NCI-H2227 (cell line): ENCODE measurements at regions not wholly inside any gene's neighbourhood (a gene's known extent, or its start where the extent isn't known, plus 50 kb on each side); places are given as distances from the start of the nearest gene placed in this dataset.

Experiments
- DNase-seq: peaks from one replicate; lab custom pipeline; 2025; ENCODE audit not compliant: unreplicated experiment; lab: John Stamatoyannopoulos, UW

- DNase-seq, result no peak
Measured at GRCh38 chr3:110070161-110070916, 733.0 kb upstream of the DPPA4 start.

- DNase-seq, result no peak
Measured at GRCh38 chr3:110074095-110074494, 736.7 kb upstream of the DPPA4 start.

DNA sequence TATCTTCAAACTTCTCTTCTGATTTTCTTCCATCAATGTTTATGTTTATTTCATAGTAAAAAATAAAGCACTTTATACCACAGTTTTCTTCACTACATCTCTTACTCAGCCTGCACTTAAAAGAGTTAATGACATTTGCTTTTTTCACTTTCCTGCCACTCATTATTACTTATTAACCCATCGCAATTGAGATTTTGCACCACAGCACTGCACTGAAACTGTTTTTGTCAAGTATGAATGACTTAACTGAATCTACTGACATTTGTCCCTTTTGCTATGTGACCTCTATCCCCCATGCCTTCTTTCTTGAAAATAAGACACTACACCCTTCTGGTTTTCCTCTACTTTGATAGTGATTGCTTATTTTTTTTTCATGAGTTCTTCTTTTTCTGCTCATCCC, 739.7 kb upstream of the DPPA4 start:
- no peak for DNase-seq

DNA sequence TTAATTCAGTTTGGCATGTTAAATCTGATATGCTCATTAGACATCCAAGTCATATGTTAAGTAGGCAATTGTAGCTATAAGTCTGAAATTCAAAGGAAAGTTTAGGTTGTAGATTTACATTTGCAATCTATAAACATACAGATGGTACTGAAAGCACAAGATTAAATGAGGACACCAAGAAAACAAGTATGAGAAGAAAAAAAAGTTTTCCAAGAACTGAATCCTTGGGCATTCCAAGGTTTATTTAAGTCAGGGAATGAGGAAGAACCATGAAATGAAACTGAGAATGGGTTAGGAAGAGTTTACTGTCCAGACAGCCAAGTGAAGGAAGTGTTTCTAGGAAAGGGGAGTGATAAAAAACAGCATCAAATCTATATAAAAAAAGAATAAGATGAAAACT, 756.1 kb upstream of the DPPA4 start:
- DNase-seq, result no peak

DNA sequence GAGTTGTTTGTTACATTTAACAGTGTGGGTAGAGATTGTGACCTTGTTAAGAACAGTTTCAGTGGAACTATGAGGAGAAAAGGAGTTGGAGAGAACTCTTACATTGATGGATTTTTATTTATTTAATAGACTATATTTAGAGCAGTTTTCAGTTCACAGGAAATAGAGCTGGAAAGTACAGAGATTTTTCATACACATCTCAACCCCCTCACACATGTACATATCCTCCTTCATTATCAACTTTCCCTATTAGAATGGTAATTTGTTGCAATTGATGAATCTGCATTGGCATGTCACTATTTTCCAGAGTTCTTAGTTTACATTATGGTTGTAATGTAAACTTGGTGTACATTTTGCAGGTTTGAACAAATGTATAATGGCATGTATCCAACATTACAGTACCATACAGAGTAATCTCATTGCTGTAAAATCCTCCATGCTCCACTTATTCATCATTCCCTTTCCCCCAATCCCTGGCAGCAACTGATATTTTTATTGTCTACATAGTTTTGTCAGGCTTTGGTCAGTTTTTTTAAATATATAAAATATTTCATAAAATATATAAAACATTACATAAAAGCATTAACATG, 756.6 kb upstream of the DPPA4 start:
- no peak for DNase-seq

DNA sequence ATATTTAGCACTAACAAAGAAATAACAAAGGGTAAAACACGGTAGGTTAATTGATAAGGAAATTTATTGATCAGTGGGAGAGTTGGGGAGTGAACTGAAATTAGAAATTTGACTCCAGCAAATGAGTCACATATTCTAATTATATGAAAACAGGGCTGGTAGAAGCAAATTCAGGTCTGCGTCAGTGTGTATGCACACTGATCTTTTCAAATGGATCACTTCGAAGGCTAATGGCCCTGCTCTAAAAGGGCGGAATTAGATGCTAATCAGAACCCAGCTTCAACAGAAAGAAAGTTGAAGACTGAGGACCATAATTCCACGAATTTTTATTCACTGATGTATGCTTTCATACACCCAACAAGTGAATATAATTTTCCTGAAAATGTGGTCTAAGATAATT, 762.4 kb upstream of the DPPA4 start:
- DNase-seq, result no peak

GRCh38 chr3:110101361-110101760, 764.0 kb upstream of the DPPA4 start:
- no peak for DNase-seq

- no peak for DNase-seq
Measured at GRCh38 chr3:110106805-110107204, 769.5 kb upstream of the DPPA4 start.

- no peak for DNase-seq
Measured at GRCh38 chr3:110123946-110124345, 786.6 kb upstream of the DPPA4 start.

DNA sequence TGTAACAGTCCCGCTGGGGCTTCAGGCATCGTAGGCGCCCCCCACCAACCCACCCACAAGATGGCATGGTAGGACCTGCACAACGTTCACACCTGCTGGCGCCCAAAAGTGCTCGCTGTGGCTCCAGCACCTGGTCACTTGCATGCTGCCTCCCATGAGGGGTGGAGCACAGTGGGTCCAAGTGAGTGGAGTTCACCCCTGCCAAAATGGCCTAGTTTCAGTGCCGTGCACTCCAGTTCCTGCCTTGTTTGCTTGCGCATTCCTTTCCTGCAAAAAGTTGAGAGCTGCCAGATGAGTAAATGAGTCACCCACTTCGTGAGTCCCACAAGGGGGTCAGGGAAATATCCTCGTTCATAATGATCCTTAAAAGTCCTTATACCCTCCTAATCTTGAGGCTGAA, 788.7 kb upstream of the DPPA4 start:
- DNase-seq, result no peak

GRCh38 chr3:110133971-110134370, 796.6 kb upstream of the DPPA4 start:
- DNase-seq, result no peak

DNA sequence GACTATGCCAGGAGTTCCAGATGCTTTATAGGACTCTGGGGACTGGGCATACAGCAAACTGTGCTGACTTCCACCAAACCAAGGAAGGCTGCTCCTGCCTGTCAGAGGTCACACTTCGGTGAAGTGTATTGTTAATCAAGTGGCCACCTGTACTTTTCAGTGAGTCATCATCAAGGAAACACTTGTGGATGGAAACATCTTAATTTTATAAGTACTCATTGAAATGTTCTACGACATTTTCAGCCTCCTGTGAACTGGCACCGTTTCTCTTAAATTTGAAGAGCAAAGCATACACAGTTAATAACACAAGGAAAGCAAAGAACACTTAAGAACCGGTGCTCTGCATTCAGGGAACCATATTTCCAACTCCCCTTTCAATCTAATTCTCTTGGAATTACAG, 801.7 kb upstream of the DPPA4 start:
- DNase-seq, result no peak

GRCh38 chr3:110139821-110140220, 802.5 kb upstream of the DPPA4 start:
- no peak for DNase-seq

- DNase-seq, result no peak
Measured at GRCh38 chr3:110149763-110150162, 812.4 kb upstream of the DPPA4 start.

GRCh38 chr3:110157221-110157620, 819.9 kb upstream of the DPPA4 start:
- no peak for DNase-seq

DNA sequence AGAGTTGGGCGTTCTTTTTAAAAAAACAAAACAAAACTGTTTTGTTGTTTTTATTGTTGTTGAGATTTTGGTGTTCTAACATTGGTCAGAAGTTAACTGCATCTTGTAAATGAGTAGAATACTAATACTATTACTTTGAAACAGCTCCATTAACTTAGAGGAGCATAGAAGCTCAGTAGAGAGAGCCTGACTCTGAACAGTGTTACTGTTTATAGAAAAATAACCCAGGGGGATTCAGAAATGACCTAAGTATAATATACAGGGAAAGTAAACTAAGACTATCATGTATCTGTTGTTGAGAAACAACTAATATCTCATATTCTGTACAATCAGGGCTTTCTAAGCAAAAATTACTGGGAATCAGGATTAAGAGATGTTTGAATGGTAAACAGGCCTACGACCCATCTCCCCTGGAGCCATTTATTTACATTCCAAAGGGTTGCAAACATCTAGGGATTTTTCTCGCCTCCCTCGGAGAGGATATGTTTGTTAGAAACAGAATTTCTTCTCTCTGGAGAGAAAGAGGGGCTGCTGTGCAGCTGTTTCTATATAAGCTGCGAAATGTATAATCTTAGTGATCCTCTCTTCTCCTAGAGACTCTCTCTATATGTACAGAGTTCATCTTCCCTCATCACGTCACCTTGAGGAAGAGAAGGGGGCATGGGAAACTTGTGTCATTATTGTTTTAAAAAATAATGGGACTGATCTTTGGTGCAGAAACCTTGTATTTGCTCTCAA, 827.5 kb upstream of the DPPA4 start:
- no peak for DNase-seq

- DNase-seq, result no peak
Measured at GRCh38 chr3:110165370-110165743, 828.0 kb upstream of the DPPA4 start.

- DNase-seq, result no peak
Measured at GRCh38 chr3:110165753-110166152, 828.4 kb upstream of the DPPA4 start.

GRCh38 chr3:110166791-110167190, 829.4 kb upstream of the DPPA4 start:
- DNase-seq, result no peak

- no peak for DNase-seq
Measured at GRCh38 chr3:110174908-110175307, 837.6 kb upstream of the DPPA4 start.

DNA sequence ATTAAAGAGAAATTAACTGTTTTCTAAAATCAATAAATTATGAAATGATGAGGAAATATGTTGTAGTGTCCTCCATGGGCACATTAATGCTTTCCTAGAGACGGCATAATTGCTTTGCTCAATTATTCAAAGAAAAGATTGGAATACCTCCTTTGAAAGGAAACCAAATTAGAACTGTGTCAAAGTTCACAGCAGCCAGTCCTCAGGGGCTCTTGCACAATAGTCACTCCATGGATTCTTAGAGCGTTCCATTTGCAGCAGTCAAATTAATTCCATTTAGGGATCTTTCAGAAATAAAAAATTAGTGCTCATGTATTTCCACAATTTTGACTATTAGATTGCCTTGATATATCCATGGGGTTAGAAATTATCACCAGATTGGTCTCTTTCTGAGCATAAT, 841.6 kb upstream of the DPPA4 start:
- no peak for DNase-seq

DNA sequence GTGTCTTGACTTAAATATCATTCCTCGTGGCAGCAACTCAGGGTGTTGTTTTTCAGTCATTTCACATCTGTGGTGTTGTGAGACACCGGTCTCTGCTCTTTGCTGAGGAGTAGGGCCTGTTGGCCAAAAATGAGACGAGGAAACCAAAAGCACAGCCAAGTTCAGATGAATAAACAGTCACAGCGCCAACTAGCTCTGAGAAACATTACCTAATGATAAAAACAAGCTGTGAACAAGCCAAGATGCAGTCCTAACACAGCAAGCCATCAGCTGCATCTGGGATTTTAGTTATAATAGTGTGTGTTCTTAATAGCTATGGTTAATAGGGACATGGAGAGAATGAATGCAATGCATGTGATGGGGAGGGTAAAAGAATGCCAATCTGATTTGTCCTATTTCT, 843.4 kb upstream of the DPPA4 start:
- no peak for DNase-seq
